Stimulated activated CD4-positive, alpha-beta T cell treated with anti-CD3 and anti-CD28 coated beads, Interleukin-2, amount 100 ng/mL, for 48 hours (primary cell): ENCODE measurements at regions not wholly inside any gene's neighbourhood (a gene's known extent, or its start where the extent isn't known, plus 50 kb on each side); places are given as distances from the start of the nearest gene placed in this dataset.
"Not testable (repeated sequence)": the region's sequence is repeated elsewhere in the genome, so short reads cannot be mapped to it uniquely, and the experiment has no call there.

Experiments
- DNase-seq, 2 donors: peaks; one replicate each; pipeline ENCODE4 v3.0.0-alpha.2; 2020

DNA sequence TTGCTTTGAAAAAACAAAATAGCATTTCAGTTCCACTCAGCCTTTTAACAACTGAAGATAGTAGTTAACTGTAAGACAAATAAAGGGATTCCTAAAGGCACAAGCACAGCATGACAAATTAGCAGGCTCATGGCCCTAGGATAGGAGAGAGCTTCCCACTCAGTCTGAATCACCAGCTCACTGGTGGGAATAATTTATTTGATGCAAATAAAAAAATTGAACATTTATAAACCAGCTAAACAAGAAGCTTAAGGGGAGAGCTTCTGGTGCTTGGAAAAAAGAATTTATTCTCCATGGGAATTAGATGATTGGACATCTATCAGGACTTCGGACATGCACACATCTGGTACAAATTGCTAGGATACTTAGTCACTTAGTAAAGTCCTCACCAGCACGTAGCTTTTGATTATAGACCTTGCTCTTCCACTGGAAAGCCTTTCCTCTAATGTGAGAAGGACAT, 294.1 kb upstream of the TNC start:
- no peak for DNase-seq

DNA sequence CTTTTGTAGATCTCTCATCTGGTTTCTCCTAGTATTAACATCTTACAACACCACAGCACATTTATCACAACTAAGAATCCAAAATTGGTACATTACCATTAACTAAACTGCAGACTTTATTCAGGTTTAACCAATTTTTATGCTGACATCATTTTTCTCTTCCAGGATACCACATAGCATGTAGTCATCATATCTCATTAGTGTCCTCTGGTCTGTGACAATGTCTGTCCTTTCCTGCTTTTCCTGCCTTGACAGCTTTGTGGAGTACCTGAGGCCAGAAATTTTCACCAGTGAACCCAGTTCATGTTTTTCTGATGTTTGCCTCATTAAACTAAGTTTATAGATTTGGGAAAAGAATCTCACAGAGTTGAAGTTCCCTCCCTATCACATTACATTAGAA, 294.7 kb upstream of the TNC start:
- DNase-seq = no peak

DNA sequence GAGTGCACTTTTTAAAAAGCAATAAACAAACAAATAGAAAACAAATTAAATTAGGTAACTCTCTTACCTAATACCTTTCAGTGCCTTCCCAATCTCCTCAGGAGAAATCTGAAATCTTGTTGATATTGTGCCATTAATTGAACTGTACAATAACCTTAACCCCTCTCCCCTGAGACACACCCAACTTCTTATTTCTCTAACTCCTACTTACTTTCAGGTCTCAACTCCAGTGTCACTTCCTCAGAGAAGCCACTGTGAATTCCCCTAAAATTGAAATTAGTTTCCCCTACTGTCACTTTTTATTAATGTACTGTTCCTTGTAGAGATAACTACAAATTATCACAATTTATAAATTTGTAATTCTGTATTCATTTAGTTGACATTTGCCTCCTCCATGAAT, 295.3 kb upstream of the TNC start:
- DNase-seq = no peak

DNA sequence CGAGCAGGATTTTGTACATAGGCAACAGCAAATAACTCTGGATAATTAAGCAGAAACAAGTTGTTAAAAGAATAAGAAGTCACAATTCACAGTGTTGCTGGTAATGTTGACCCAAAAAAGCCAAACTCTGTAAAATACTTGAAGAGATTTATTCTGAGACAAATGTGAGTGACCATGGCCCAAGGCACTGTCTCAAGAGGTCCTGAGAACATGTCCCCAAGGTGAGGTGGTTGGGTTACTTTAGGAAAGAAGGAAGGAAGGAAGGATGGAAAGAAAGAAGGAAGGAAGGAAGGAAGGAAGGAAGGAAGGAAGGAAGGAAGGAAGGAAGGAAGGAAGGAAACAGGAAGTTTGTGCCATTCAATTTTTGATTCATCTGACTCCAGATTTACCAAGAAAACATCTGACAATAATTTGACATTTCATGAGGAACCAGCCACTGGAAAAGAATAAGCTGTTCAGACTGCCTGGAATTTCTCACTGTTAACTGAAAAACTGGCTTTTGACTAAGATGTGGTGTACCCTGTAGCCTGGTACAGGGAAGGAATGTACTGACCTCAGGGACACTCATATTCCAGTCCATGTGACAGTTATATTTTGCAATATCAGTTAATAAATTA, 295.9 kb upstream of the TNC start:
- no peak for DNase-seq

DNA sequence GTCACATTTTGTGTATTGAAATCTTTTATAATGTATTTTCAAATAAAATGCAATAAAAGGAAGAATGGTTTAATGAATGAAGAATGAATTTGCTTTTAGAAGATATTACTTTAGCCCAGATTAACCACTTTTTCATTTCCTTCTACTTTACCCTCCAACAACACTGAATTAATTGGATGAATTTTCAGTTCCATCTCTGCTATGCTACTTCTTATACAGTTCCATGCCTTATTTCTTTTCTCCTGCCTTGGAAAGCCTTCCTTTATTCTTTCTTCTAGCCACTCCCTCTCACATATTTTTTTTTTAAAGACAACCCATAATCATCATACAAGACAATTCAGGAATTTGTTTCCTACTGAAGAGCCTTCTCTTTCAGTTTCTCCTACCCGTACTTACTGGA, 296.6 kb upstream of the TNC start:
- DNase-seq = no peak

DNA sequence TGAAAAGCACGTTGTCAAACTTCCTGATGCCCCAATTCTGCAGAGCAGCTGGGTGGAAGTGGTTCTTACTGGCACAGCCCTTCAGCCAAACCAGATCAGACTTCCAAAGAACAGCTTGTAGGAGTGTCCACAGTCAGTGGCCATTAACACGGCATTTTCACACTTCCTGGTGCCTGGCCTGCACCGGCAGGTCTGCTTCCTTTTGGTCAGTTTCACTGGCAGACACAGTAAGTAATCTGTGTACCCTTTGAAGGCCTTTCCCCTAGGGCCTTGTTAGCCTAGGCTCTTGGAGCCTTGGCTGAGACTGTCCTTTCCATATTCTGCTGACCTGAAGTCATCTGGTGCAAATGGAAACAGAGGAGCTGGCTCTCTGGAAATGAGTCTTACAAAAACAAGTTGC, 297.5 kb upstream of the TNC start:
- DNase-seq = no peak

DNA sequence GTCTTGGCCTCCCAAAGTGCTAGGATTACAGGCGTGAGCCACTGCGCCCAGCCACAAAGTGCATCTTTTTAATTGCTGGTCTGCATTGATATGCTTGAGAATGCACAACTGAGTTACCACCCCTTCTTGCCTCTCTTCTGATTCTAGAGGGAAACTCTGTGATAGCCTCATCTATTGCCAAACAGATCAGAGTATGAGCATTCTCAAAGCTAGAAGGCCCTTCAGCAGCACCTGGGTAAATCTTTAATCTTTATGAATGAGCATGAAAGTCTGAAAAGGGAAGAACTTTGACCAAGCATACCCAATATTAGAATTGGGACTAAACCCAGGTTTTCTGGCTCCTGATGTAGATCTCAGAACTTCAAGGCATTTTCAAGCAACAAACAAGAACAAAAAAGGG, 298.3 kb upstream of the TNC start:
- no peak for DNase-seq

DNA sequence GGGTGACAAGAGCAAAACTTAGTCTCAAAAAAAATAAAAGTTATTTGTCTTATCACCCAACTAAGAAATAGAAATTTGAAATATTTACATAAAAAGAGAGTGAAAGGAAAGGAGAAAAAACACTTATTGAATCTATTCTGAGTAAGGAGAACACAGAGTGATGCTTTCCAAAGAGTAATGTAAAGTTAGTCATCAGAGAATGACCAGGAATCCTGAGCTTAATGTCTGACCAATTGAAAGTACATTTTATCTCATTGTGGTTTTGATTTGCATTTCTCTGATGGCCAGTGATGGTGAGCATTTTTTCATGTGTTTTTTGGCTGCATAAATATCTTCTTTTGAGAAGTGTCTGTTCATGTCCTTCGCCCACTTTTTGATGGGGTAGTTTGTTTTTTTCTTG, 300.2 kb upstream of the TNC start:
- not testable (repeated sequence) for DNase-seq

DNA sequence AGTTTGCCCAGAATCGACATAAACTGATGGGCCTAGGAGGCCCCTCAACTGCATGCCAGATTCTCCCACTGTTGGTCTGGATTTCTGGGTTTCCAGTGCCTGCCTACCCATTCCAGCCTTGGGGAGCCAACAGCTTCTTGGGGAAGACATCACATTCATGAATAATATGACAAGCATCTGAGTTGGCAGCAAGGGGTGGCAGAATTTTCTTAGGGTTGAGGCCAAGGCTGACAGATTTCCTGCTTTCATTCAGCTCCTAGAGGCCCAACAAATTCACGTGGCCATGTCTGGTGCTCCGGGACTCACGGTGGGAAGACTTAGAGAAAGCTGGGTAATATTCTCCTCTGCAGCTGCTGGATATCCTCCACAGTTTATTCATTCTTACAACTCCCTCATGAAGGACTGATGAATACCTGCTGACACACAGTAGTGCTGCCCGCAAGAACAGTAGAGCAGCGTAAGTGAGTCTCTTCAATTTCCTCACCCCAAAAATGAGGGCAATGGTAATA, 305.0 kb upstream of the TNC start:
- DNase-seq = no peak

DNA sequence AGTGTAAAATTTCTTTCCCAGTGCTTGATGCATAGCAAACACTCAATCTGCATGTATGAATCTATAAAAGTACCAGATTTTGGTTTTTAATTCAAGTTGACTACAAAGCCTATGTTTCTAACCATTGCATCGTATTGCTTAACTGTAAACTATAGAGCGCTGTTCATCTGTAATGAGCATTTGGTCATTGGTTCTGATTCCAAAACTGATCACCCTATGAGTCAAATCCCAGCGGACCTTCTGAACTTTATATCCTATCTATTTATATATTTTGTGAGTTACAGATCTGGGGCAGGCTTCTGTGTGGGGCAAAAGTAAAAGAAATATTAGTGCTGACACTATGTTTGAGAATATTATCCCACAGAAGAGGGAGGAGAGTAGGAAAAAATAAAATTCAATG, 305.7 kb upstream of the TNC start:
- no peak for DNase-seq

DNA sequence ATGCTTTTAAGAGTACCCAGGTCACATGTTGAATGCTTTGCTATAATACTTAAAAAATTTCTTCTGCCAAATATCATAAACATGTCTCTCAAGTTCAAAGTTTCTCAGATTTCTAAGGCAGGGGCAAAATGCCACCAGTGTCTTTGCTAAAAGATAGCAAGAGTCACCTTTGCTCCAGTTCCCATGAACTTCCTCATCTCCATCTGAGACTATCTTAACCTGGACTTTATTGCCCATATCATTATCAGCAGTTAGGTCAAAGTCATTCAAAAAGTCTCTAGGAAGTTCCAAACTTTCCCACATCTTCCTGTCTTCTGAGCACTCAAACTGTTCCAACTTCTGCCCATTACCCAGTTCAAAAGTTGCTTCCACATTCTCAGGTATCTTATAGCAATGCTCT, 307.6 kb upstream of the TNC start:
- no peak for DNase-seq

DNA sequence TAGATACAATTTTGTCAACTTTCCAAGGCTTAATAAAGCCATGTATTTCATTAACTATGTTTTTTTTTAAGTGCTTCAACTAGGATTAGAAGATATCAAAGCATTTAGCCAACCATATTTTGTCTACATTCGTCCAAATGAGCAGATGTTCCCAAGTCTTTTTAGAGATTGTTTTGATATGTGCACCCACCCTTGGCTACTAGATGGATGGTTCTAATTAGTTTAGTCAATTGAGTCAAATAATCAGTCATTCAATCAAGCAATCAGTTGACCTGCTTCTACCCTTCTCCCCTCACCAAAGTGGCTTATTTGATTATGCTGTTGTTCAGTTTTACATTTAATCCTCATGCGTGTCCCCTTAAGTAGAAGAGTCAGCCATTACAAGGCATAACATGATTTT, 319.5 kb upstream of the TNC start:
- no peak for DNase-seq

DNA sequence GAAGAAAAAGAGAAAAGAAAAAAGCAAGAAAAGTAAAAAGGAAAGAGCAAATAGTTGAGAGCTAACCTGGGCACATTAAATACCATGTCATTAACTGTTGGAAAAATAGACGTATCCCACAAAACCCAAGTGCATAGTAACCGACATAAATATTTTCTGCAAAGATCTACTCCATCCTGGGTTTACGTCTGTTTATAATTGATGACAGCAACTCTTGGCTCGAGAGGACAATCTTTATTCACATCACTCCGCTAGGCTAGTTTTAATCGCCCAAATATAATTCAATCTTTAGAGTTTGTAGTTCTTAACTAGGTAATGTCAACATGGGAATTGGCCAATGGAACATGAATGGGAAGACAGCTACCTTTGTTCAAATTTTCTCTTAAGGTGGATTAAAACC, 321.7 kb upstream of the TNC start:
- no peak for DNase-seq

DNA sequence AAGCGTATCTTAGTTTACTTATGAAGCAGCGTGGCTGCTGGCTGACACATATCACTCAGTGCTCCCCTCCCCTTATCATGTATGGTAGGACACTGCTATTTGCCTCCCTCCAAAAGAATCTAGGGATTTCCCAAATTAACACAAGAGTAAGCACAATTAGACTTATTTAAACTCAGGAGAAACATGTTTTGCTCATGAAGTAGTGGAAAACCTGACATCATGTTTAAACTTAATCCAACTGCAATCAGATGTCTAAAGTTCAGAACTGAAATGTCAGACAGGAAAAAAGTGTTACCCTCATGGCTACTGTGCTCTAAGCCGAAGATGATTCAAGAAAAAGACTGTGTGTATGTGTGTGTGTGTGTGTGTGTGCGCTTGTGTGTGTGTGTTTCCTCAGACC, 324.1 kb upstream of the TNC start:
- DNase-seq = no peak

DNA sequence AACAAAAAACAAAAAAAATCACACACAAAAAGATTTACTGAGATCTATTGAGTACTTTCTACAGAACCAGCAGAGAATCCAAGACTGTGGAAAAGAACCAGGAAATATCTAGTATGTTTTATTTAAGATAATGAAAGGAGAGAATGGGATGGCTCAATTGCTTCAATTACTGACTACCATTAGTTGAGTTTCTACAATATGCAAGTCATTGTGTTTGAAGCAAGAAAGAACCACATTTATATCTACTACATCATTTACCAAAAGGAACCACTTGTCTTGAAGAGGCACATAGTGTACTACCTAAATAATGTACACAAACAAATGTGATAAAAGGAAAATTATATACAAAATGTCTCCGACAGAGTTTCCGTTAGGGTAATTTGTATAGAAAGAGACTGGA, 325.9 kb upstream of the TNC start:
- no peak for DNase-seq

DNA sequence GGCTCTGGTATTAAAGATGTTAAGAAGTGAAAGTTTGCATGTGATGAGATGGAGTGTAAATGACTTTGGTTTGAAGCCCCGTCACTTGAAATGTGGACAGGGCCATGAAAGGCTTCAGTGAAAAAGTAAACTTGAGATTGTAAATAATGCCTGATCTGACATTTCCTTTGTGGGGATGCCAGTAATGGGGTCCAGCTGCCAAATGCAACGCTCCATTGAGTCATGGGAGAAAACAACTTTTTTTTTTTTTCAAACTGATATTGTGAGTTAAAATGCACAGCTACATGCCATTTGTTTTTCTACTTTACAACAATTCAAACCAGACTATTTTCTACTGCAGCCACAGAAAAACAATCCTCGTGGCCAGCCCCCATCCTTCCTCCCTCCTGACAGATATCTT, 327.0 kb upstream of the TNC start:
- DNase-seq = no peak

DNA sequence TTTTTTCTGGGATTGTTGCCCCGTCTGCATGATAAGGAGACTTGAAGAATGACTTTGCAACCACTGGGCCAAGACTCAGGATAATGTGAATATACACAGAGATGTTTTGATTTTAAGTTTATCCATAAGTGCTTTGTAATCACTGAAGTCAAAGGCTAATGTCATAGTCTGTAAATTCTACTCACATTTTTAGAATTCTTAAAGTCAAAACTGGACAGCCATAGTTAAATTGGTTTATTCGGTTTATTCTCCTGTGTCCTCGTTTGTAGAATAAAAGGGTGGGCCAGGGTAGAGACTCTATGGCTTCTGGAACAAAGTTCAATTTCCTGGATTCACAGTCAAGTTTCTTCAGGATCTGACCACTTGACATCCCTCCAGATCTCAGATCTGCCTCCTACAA, 327.7 kb upstream of the TNC start:
- DNase-seq = no peak

DNA sequence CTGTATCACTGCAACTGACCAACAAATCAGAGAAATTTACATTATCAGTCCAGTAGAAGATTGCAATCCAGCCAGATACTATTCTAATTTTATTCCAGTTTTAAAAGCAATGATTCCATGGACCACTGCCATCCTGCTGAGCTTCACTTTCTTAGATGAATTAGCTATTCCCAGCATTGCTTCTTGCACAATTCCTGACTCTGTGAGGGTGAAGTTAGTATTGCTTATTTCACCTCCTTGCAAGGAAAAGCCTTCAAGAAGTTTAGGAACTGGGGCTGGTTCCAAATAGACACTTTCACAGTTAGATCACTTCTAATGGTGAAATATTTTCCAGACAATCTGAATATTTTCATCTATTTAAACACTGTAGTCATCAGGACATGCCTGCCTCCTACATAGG, 338.6 kb upstream of the TNC start:
- no peak for DNase-seq

DNA sequence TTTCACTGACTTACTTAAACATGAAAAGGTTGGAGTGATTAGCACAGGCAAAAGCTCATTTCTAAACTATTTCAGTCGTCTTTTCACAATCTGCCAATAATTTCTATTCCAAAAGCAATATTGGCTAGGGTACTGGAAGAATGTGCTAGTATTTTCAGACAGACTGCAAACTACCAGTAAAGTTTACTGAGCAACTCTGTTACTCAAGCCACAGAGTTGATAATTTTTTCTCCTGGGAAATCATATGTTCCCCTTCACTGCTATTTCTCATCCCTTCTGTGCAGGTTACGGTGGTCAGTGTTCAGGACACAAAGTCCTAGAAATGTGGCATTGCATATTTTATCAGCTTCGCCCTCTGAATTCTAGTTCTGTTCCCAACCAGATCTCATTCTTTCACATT, 343.3 kb upstream of the TNC start:
- DNase-seq = no peak

DNA sequence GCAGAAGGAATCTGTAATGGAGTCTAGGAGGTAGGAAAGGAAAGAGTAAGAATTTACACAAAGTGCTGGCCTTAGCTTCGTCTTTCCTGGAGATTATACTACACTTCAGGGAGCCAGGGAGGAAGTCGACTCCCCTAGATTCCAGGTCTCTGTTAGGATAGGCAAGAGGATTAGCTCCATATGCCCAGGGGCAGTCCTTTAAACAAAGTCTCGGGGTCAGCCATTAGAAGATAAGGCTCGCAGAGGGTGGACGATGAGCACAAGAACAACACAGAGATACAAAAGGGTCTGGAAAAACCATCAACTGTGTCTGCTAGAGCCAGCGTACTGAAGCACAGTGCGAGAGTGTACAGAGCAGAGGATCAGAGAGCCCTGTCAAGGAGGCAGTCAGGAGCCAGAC, 344.7 kb upstream of the TNC start:
- DNase-seq = no peak

DNA sequence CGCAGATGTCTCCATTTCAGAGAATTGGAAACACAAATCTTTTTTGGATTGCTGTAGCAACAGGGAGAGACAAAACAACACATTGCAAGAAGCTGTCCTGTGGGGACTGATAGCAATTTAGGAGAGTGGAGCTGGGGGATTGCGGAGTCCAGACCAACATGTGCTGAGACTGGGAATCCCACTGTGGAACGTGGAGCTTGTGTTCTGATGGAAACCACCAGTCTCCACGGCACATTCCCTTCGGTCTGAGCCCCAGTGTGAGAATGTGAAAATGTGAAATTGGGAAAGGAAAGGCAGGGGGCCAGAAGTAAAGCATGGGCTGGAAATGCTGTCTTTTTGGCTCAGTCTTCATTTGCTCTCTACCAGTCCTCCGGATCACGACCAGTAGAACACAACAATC, 348.8 kb upstream of the TNC start:
- no peak for DNase-seq

DNA sequence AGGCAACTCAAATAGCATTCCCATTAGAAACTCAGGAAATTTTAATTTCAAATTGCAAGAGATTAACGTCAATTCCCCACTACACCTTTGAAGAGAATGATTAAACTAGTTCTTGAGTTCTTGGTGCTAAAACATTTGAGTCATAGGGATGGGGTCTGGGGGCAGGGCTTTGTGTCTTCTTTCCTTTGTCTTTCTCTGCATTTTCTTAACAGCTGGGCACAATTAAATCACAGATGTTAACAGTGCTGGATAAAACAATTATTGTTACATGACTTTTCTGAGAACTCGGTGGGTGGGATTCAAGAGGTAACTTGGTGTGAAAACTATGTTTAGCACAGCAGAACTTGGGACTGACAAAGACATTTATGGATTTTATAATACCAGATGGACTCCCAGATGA, 351.9 kb upstream of the TNC start:
- DNase-seq = no peak

DNA sequence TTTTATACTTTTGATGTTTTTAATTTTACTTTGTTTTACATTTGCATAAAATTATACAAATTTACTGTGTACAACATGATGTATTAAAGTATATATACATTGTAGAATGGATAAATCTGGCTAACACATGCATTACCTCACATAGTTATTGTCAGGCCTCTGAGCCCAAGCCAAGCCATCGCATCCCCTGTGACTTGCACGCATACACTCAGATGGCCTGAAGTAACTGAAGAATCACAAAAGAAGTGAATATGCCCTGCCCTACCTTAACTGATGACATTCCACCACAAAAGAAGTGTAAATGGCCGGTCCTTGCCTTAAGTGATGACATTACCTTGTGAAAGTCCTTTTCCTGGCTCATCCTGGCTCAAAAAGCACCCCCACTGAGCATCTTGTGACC, 355.1 kb upstream of the TNC start:
- DNase-seq = not testable (repeated sequence)

DNA sequence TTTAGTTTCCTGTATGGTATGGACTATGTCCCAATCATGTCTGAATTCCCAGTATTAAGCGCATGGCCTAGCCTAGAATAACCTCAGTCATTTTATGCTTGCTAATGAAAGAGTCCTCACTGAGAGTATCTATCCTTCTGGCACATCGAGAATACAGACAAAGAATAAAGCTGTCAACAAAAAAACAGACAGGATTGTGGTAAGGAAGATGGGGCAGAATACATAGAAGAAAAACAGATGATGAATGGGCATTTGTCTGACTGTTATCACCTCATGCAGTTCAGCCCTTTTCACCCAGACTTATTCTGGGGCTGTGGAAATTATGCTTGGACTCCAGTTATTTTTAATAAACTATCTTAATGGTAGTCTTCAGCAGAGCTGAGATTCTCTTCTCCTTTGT, 363.8 kb upstream of the TNC start:
- DNase-seq = no peak

DNA sequence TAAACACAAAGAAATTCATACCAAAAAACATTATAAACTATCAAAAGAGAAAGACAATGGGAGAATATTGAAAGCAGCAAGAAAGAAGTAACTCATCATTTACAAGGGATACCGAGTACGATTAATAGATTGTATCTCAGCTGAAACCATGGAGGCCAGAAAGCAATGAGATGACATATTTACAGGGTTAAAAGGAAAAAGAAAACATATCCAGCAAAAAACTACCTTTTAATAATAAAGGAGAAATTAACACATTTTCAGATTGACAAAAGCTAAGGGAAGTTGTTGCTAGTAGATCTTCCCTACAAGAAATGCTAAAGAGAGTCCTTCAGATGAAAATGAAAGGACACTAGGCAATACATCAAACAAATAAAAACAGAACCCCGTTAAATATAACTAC, 364.8 kb upstream of the TNC start:
- no peak for DNase-seq

DNA sequence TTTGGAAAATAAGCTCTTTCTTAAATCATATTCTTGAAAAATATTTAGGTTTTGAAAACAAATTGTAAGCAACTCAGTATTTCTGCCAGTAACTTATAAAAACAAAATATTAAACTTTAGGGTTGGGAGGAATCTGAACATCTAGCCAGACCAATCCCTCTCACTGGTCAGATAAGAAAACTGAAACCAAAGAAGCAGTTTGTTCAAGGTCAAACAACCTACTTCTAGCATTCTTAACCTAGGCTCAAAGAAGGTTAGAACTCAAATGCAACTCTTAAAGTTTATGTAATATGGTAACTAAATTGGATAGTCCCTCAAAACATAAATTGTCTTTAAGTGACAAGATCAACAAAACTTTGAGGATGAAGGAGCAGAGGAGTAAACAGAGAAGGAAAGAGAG, 374.9 kb upstream of the TNC start:
- no peak for DNase-seq
